ENCODE measurements at regions not wholly inside any gene's neighbourhood (a gene's known extent, or its start where the extent isn't known, plus 50 kb on each side); places are given as distances from the start of the nearest gene placed in this dataset.

- TF ChIP-seq CTCF (IDR thresholded peaks at IDR 0.05) (no peak), ZFX (IDR thresholded peaks at IDR 0.05; ENCODE audit: borderline replicate concordance) (no peak)
Observed at GRCh38 chr21:41622831-41623548, 115.0 kb upstream of the TMPRSS2 start.
